ENCODE measurements at regions not wholly inside any gene's neighbourhood (a gene's known extent, or its start where the extent isn't known, plus 50 kb on each side); places are given as distances from the start of the nearest gene placed in this dataset.

DNA sequence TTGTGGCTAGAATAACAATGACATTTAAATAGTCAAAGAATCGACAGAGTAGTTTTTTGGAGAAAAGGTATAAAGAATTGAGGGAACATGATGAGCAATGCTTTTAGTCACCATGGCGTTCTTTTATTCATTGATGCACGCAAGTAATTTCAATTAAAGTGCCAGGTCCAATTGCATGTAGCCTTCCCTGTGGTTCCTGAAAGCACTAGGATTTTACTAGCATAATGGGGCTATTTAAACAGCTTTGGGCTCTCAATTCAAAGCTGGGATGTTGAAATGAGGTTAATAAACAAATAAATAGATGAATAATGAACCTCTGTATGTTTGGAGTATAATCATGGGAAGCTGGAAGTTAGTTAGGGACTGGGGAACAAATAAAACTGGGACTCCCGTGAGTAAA is 121.2 kb upstream of the GAP43 start:
- no peaks in the 10 kb centered on the region for H3K36me3 Mint-ChIP-seq
- H3K4me3 Mint-ChIP-seq = no peak overlapping the region
- H3K27ac ChIP-seq (ENCODE audit: low read depth, low read length) = no peak overlapping the region
- no peak overlapping the region for H3K27ac Mint-ChIP-seq
- DNase-seq (no peak), ATAC-seq (no peak)
- H3K4me1 Mint-ChIP-seq = no peaks in the 10 kb centered on the region
- POLR2A ChIA-PET = no interaction called here
- H3K27me3 Mint-ChIP-seq = peaks cover 0 to 17% (median 16%) of the 10 kb centered on the region in 5 donors
- no peaks in the 10 kb centered on the region for H3K27me3 ChIP-seq (ENCODE audit: control insufficient read depth in 2 of 2, insufficient read depth in 2 of 2, low read length in 2 of 2)
- CTCF ChIA-PET = no interaction called here
- no peaks in the 10 kb centered on the region for H3K4me1 ChIP-seq (ENCODE audit: control insufficient read depth in 2 of 2, insufficient read depth in 2 of 2, low read length in 2 of 2)
- H3K9me3 ChIP-seq (ENCODE audit: control insufficient read depth in 2 of 3, low read length in 3 of 3) = no peaks in the 10 kb centered on the region
- intact Hi-C loops (cut with micrococcal nuclease) = no loop called here
- H3K36me3 ChIP-seq (ENCODE audit: control insufficient read depth in 2 of 3, insufficient read depth in 3 of 3, low read length in 3 of 3) = no peaks in the 10 kb centered on the region
- no peak overlapping the region for H3K4me3 ChIP-seq (ENCODE audit: low read length)
- H3K9me3 Mint-ChIP-seq = peaks cover 0 to 16% (median 5%) of the 10 kb centered on the region in 11 donors

GRCh38 chr3:115503394-115503793 is 119.9 kb upstream of the GAP43 start:
- peaks cover 0 to 16% (median 5%) of the 10 kb centered on the region in 11 donors for H3K9me3 Mint-ChIP-seq
- Histone ChIP-seq H3K36me3 (ENCODE audit: control insufficient read depth in 2 of 3, insufficient read depth in 3 of 3, low read length in 3 of 3) (no peaks in the 10 kb centered on the region), H3K9me3 (ENCODE audit: control insufficient read depth in 2 of 3, low read length in 3 of 3) (no peaks in the 10 kb centered on the region), H3K27me3 (ENCODE audit: control insufficient read depth in 2 of 2, insufficient read depth in 2 of 2, low read length in 2 of 2) (no peaks in the 10 kb centered on the region), H3K4me1 (ENCODE audit: control insufficient read depth in 2 of 2, insufficient read depth in 2 of 2, low read length in 2 of 2) (no peaks in the 10 kb centered on the region), H3K27ac (ENCODE audit: low read depth, low read length) (no peak overlapping the region), H3K4me3 (ENCODE audit: low read length) (no peak overlapping the region)
- H3K4me1 Mint-ChIP-seq = no peaks in the 10 kb centered on the region
- peaks cover 0 to 22% (median 19%) of the 10 kb centered on the region in 5 donors for H3K27me3 Mint-ChIP-seq
- intact Hi-C loops (cut with micrococcal nuclease) = no loop called here
- ATAC-seq (no peak), DNase-seq (no peak)
- H3K4me3 Mint-ChIP-seq = no peak overlapping the region
- ChIA-PET CTCF (no interaction called here), POLR2A (no interaction called here)
- no peak overlapping the region for H3K27ac Mint-ChIP-seq
- no peaks in the 10 kb centered on the region for H3K36me3 Mint-ChIP-seq

- peaks cover 0 to 16% (median 5%) of the 10 kb centered on the region in 11 donors for H3K9me3 Mint-ChIP-seq
- Histone ChIP-seq H3K36me3 (ENCODE audit: control insufficient read depth in 2 of 3, insufficient read depth in 3 of 3, low read length in 3 of 3) (no peaks in the 10 kb centered on the region), H3K4me1 (ENCODE audit: control insufficient read depth in 2 of 2, insufficient read depth in 2 of 2, low read length in 2 of 2) (peaks cover 0 to under 1% of the 10 kb centered on the region in 2 donors), H3K9me3 (ENCODE audit: control insufficient read depth in 2 of 3, low read length in 3 of 3) (no peaks in the 10 kb centered on the region), H3K4me3 (ENCODE audit: low read length) (no peak overlapping the region), H3K27ac (ENCODE audit: low read depth, low read length) (no peak overlapping the region), H3K27me3 (ENCODE audit: control insufficient read depth in 2 of 2, insufficient read depth in 2 of 2, low read length in 2 of 2) (no peaks in the 10 kb centered on the region)
- no peak overlapping the region for H3K4me3 Mint-ChIP-seq
- CTCF ChIA-PET = no interaction called here
- no peaks in the 10 kb centered on the region for H3K36me3 Mint-ChIP-seq
- intact Hi-C loops (cut with micrococcal nuclease) = no loop called here
- H3K4me1 Mint-ChIP-seq = peaks cover 3 to 20% (median 9%) of the 10 kb centered on the region in 7 donors
- POLR2A ChIA-PET = no interaction called here
- DNase-seq = no peak
- H3K27ac Mint-ChIP-seq = no peak overlapping the region
- H3K27me3 Mint-ChIP-seq = peaks cover 25 to 55% (median 48%) of the 10 kb centered on the region in 5 donors
- ATAC-seq = no peak
These were observed 114.7 kb upstream of the GAP43 start for GRCh38 chr3:115508562-115508961.

- peaks cover 5 to 24% (median 13%) of the 10 kb centered on the region in 7 donors for H3K4me1 Mint-ChIP-seq
- ChIA-PET CTCF (no interaction called here), POLR2A (no interaction called here)
- no peaks in the 10 kb centered on the region for H3K36me3 Mint-ChIP-seq
- Histone ChIP-seq H3K36me3 (ENCODE audit: control insufficient read depth in 2 of 3, insufficient read depth in 3 of 3, low read length in 3 of 3) (no peaks in the 10 kb centered on the region), H3K4me3 (ENCODE audit: low read length) (peak overlapping the region; percentile 55), H3K27me3 (ENCODE audit: control insufficient read depth in 2 of 2, insufficient read depth in 2 of 2, low read length in 2 of 2) (no peaks in the 10 kb centered on the region), H3K9me3 (ENCODE audit: control insufficient read depth in 2 of 3, low read length in 3 of 3) (no peaks in the 10 kb centered on the region), H3K27ac (ENCODE audit: low read depth, low read length) (no peak overlapping the region), H3K4me1 (ENCODE audit: control insufficient read depth in 2 of 2, insufficient read depth in 2 of 2, low read length in 2 of 2) (peaks cover 0 to 5% of the 10 kb centered on the region in 2 donors)
- intact Hi-C loops (cut with micrococcal nuclease) = loop anchor here in 1 of 2 donors (1.0 kb wide), 1 partner anchor 272 kb away; no protein-coding TSS in a partner anchor
- H3K9me3 Mint-ChIP-seq = peaks cover 0 to 3% (median 0%) of the 10 kb centered on the region in 11 donors
- peak overlapping the region in 4 of 9 donors; percentile 41 to 78 (median 46) for H3K27ac Mint-ChIP-seq
- DNase-seq (peak in 4 of 9 donors; percentile 1 to 9 (median 8)), ATAC-seq (peak; percentile 57)
- peak overlapping the region; percentile 82 to 94 (median 90) for H3K4me3 Mint-ChIP-seq
- H3K27me3 Mint-ChIP-seq = peaks cover 38 to 62% (median 45%) of the 10 kb centered on the region in 5 donors
These were observed 110.5 kb upstream of the GAP43 start for GRCh38 chr3:115512565-115513415.

DNA sequence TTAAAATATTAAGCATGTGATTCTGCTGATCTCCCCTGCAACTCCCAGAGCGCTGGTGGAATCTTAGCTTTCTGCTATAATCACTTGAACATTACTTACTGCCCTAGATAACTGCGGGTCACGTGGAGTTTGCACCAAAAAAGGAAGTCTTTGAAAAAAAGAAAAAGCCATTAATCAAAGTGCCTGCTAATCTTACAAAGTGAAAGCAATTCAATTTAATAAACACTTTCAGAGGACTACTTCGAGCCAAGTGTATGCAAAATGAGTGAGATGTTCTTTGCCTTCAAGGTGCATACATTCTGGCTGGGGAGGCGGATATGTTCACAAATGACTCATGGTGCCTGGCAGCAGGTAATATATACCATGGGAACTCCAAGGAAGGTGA is 109.9 kb upstream of the GAP43 start:
- Histone ChIP-seq H3K4me3 (ENCODE audit: low read length) (peak overlapping the region; percentile 55), H3K9me3 (ENCODE audit: control insufficient read depth in 2 of 3, low read length in 3 of 3) (no peaks in the 10 kb centered on the region), H3K27me3 (ENCODE audit: control insufficient read depth in 2 of 2, insufficient read depth in 2 of 2, low read length in 2 of 2) (no peaks in the 10 kb centered on the region), H3K27ac (ENCODE audit: low read depth, low read length) (no peak overlapping the region), H3K36me3 (ENCODE audit: control insufficient read depth in 2 of 3, insufficient read depth in 3 of 3, low read length in 3 of 3) (no peaks in the 10 kb centered on the region), H3K4me1 (ENCODE audit: control insufficient read depth in 2 of 2, insufficient read depth in 2 of 2, low read length in 2 of 2) (peaks cover 0 to 5% of the 10 kb centered on the region in 2 donors)
- POLR2A ChIA-PET = no interaction called here
- intact Hi-C loops (cut with micrococcal nuclease) = loop anchor here in 1 of 2 donors (1.0 kb wide), 1 partner anchor 271 kb away; no protein-coding TSS in a partner anchor
- Mint-ChIP-seq H3K4me3 (peak overlapping the region; percentile 82 to 94 (median 90)), H3K4me1 (peaks cover 5 to 24% (median 13%) of the 10 kb centered on the region in 7 donors), H3K36me3 (no peaks in the 10 kb centered on the region), H3K27ac (peak overlapping the region in 2 of 9 donors; percentile 44 to 78), H3K27me3 (peaks cover 39 to 57% (median 45%) of the 10 kb centered on the region in 5 donors), H3K9me3 (peaks cover 0 to 2% (median 0%) of the 10 kb centered on the region in 11 donors)
- ATAC-seq = peak; percentile 68
- CTCF ChIA-PET = no interaction called here
- DNase-seq = peak in 6 of 9 donors; percentile 14 to 41 (median 29)

GRCh38 chr3:115517457-115518050 is 105.8 kb upstream of the GAP43 start:
- Mint-ChIP-seq H3K27me3 (peaks cover 14 to 42% (median 20%) of the 10 kb centered on the region in 5 donors), H3K9me3 (peaks cover 0 to 2% (median 0%) of the 10 kb centered on the region in 11 donors), H3K36me3 (no peaks in the 10 kb centered on the region), H3K4me3 (no peak overlapping the region), H3K4me1 (peaks cover 5 to 15% (median 14%) of the 10 kb centered on the region in 7 donors), H3K27ac (no peak overlapping the region)
- peaks cover 0 to 5% of the 10 kb centered on the region in 2 donors for H3K4me1 ChIP-seq (ENCODE audit: control insufficient read depth in 2 of 2, insufficient read depth in 2 of 2, low read length in 2 of 2)
- CTCF ChIA-PET = no interaction called here
- no peak for DNase-seq
- POLR2A ChIA-PET = no interaction called here
- no peak for ATAC-seq
- H3K27ac ChIP-seq (ENCODE audit: low read depth, low read length) = no peak overlapping the region
- H3K27me3 ChIP-seq (ENCODE audit: control insufficient read depth in 2 of 2, insufficient read depth in 2 of 2, low read length in 2 of 2) = no peaks in the 10 kb centered on the region
- intact Hi-C loops (cut with micrococcal nuclease) = no loop called here
- H3K36me3 ChIP-seq (ENCODE audit: control insufficient read depth in 2 of 3, insufficient read depth in 3 of 3, low read length in 3 of 3) = no peaks in the 10 kb centered on the region
- no peak overlapping the region for H3K4me3 ChIP-seq (ENCODE audit: low read length)
- no peaks in the 10 kb centered on the region for H3K9me3 ChIP-seq (ENCODE audit: control insufficient read depth in 2 of 3, low read length in 3 of 3)

All from naive thymus-derived CD4-positive, alpha-beta T cell (primary cell).